ENCODE measurements at regions not wholly inside any gene's neighbourhood (a gene's known extent, or its start where the extent isn't known, plus 50 kb on each side); places are given as distances from the start of the nearest gene placed in this dataset.

DNA sequence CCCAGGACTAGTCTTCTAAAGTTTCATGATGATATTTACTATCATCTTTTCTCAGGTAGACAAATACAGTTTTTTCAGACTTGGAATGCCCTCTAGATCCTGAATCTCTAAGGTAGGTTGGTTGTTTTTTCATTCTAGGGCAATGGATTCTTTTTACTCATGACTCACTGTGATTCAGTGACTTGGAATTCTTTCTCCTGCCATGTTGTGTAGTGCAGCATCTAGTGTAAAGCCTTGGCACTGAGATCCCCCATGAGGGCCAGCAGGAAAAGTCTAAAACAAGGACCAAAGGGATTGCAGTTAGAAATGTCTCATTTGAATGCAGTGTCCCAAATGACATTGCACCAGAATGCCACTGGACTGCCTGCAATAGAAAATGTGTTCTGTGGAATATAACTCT is 430.4 kb downstream of the NEBL start:
- Histone ChIP-seq H3K4me3 (ENCODE audit: low read depth, low read length) (no peak overlapping the region), H3K27me3 (ENCODE audit: control insufficient read depth, insufficient read depth, low read length) (no peaks in the 10 kb centered on the region), H3K4me1 (ENCODE audit: control insufficient read depth, insufficient read depth, low read length) (no peaks in the 10 kb centered on the region), H3K27ac (ENCODE audit: low read depth, low read length) (no peak overlapping the region), H3K9ac (ENCODE audit: low read length) (no peak overlapping the region), H3K36me3 (ENCODE audit: control insufficient read depth, insufficient read depth, low read length) (no peaks in the 10 kb centered on the region), H3K9me3 (ENCODE audit: control insufficient read depth, insufficient read depth, low read depth, low read length) (peaks cover 22% of the 10 kb centered on the region)

DNA sequence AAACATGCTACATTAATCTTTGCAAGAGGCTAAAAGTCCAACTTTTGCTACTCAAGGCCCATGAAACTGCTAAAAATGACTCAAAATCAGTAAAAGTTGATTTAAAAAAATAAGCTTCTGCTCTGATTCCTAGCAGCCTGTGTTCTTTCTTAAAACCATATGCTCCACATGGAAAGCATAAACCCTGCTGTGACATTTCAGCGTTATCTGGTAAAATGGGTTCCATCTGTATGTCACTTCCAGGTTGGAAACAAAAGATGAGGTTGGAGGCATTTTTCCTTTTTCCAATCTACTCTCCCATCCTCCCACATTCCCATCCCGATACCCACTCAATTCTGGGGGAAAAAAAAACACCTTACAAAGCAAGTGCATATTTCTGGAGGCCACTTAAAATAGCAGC is 439.5 kb downstream of the NEBL start:
- no peaks in the 10 kb centered on the region; the same call in 1 of the 2 replicates for H3K4me1 ChIP-seq (ENCODE audit: control insufficient read depth, insufficient read depth, low read length)
- H3K4me3 ChIP-seq (ENCODE audit: low read depth, low read length), result no peak overlapping the region
- H3K9me3 ChIP-seq (ENCODE audit: control insufficient read depth, insufficient read depth, low read depth, low read length), result no peaks in the 10 kb centered on the region
- H3K36me3 ChIP-seq (ENCODE audit: control insufficient read depth, insufficient read depth, low read length), result no peaks in the 10 kb centered on the region
- no peak overlapping the region for H3K27ac ChIP-seq (ENCODE audit: low read depth, low read length)
- H3K9ac ChIP-seq (ENCODE audit: low read length), result no peak overlapping the region
- H3K27me3 ChIP-seq (ENCODE audit: control insufficient read depth, insufficient read depth, low read length), result no peaks in the 10 kb centered on the region

DNA sequence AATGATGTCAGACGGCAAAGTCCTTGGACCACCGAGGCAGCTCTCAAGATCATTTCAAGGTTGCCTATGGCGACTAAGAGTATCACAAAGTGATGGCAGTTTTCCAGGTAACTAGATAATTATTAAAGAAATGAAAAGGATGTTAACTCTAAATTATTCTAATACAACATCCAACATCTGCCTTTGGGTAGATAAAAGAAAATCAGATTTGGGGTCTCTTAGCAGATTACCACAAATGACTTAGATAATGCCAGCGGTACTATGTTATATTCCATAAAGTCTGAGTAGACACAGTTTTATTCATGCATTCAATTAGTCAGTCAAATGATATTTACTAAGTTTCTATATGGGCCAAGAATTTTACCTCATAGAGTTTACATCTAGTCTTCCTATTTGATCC is 441.3 kb downstream of the NEBL start:
- Histone ChIP-seq H3K9ac (ENCODE audit: low read length) (no peak overlapping the region), H3K9me3 (ENCODE audit: control insufficient read depth, insufficient read depth, low read depth, low read length) (no peaks in the 10 kb centered on the region), H3K27ac (ENCODE audit: low read depth, low read length) (no peak overlapping the region), H3K36me3 (ENCODE audit: control insufficient read depth, insufficient read depth, low read length) (no peaks in the 10 kb centered on the region), H3K4me1 (ENCODE audit: control insufficient read depth, insufficient read depth, low read length) (no peaks in the 10 kb centered on the region; the same call in 1 of the 2 replicates), H3K4me3 (ENCODE audit: low read depth, low read length) (no peak overlapping the region), H3K27me3 (ENCODE audit: control insufficient read depth, insufficient read depth, low read length) (no peaks in the 10 kb centered on the region)

DNA sequence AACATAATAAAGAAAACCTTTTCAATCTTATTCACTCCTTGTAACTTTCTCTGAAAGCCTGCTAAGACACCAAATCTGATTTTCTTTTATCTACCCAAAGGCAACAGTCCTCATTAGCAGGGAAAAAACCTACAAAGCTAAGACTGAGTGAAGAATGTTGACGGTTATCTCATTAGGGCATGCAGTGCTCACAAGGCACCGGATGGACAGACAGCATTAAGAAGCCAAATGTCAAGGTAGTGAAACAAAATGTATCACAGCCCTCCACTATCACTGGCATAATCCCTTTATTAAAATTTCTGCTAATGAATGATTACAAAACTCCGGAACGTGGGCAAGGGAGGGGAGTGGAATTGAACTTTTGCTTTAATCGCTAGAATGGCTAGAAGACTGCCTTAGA is 442.8 kb downstream of the NEBL start:
- no peak overlapping the region for H3K4me3 ChIP-seq (ENCODE audit: low read depth, low read length)
- H3K27me3 ChIP-seq (ENCODE audit: control insufficient read depth, insufficient read depth, low read length), result no peaks in the 10 kb centered on the region
- no peaks in the 10 kb centered on the region; the same call in 1 of the 2 replicates for H3K4me1 ChIP-seq (ENCODE audit: control insufficient read depth, insufficient read depth, low read length)
- no peak overlapping the region for H3K27ac ChIP-seq (ENCODE audit: low read depth, low read length)
- H3K9me3 ChIP-seq (ENCODE audit: control insufficient read depth, insufficient read depth, low read depth, low read length), result no peaks in the 10 kb centered on the region
- no peak overlapping the region for H3K9ac ChIP-seq (ENCODE audit: low read length)
- H3K36me3 ChIP-seq (ENCODE audit: control insufficient read depth, insufficient read depth, low read length), result no peaks in the 10 kb centered on the region

DNA sequence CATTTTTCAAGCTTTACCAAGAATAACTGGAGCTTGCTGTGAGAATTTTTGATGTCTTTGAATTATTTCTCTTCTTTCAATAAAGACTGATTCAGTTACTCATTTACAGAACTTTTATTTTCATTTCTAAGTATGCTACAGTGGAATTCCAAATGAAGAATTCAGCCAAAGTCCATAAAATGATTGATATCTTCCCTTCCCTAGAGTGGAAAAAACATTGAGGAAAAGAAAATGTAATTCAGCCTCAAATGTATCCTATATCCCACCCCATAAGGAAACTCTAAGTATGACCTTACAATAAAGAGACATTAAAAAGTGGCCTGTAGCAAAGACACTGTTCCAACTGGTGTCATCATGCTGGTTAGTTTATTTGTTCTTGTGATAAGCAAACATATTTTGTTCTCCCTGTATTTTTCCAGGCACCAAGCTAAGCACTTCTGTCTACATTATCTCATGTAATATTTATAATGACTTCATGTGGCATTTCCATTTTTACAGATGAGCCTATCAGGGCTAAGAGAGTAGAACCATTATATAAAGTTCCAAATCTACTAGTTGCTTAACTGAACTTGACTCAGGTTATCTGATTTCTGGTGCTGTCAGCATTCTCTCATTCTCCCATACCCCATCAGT is 450.4 kb downstream of the NEBL start:
- no peaks in the 10 kb centered on the region for H3K27me3 ChIP-seq (ENCODE audit: control insufficient read depth, insufficient read depth, low read length)
- peaks cover 15% of the 10 kb centered on the region for H3K4me1 ChIP-seq (ENCODE audit: control insufficient read depth, insufficient read depth, low read length)
- H3K9me3 ChIP-seq (ENCODE audit: control insufficient read depth, insufficient read depth, low read depth, low read length), result peaks cover 3% of the 10 kb centered on the region; the same call in 1 of the 2 replicates

DNA sequence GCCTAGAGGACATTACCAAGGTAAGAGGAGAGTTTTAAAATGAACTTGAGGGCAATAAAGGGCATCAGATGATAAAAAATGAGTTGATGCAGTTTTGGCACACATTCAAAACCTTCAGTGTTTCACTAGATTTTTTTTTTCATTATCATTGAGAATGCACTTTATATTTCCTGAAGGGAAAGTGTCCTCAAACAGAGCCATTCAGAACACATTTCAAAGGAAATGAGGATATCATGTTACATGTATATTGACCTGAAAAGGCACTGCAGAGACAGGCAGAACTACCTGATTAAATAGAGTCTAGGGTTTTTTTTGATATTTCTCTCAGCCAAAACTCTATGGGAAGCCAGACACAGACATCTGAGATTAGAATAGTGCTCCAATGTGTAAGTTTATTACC is 454.0 kb downstream of the NEBL start:
- H3K4me3 ChIP-seq (ENCODE audit: low read depth, low read length), result no peak overlapping the region
- H3K27ac ChIP-seq (ENCODE audit: low read depth, low read length), result no peak overlapping the region
- H3K9ac ChIP-seq (ENCODE audit: low read length), result no peak overlapping the region
- peaks cover 8% of the 10 kb centered on the region; the same call in 1 of the 2 replicates for H3K9me3 ChIP-seq (ENCODE audit: control insufficient read depth, insufficient read depth, low read depth, low read length)
- H3K36me3 ChIP-seq (ENCODE audit: control insufficient read depth, insufficient read depth, low read length), result no peaks in the 10 kb centered on the region
- H3K4me1 ChIP-seq (ENCODE audit: control insufficient read depth, insufficient read depth, low read length), result peaks cover 19% of the 10 kb centered on the region
- no peaks in the 10 kb centered on the region for H3K27me3 ChIP-seq (ENCODE audit: control insufficient read depth, insufficient read depth, low read length)

More for the DNA sequence above, 450.4 kb downstream of the NEBL start:
- no peak overlapping the region for H3K27ac ChIP-seq (ENCODE audit: low read depth, low read length)
- H3K9ac ChIP-seq (ENCODE audit: low read length), result no peak overlapping the region
- no peak overlapping the region for H3K4me3 ChIP-seq (ENCODE audit: low read depth, low read length)
- H3K36me3 ChIP-seq (ENCODE audit: control insufficient read depth, insufficient read depth, low read length), result no peaks in the 10 kb centered on the region

DNA sequence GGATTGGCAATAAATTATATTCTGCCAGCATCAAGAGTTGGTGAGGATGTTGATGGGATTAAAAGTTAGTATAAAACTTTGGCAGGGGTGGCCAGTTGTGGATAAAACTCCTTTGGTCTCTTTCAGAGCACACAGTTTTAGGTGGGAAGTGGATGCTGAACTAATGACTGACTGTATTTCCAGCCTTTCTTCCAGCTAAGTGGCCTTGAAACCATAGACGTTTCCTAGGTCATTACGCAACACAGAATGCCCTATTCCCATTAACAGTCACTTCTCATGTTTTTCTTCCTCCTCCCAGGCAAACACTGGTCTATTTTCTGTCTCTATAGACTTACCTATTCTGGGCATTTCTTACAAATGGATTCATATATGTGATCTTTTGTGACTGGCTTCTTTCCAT is 467.4 kb downstream of the NEBL start:
- H3K27ac ChIP-seq (ENCODE audit: low read depth, low read length), result no peak overlapping the region
- H3K9me3 ChIP-seq (ENCODE audit: control insufficient read depth, insufficient read depth, low read depth, low read length), result peaks cover 28% of the 10 kb centered on the region
- no peak overlapping the region for H3K9ac ChIP-seq (ENCODE audit: low read length)
- H3K27me3 ChIP-seq (ENCODE audit: control insufficient read depth, insufficient read depth, low read length), result no peaks in the 10 kb centered on the region
- no peak overlapping the region for H3K4me3 ChIP-seq (ENCODE audit: low read depth, low read length)
- no peaks in the 10 kb centered on the region for H3K4me1 ChIP-seq (ENCODE audit: control insufficient read depth, insufficient read depth, low read length)
- H3K36me3 ChIP-seq (ENCODE audit: control insufficient read depth, insufficient read depth, low read length), result no peaks in the 10 kb centered on the region

DNA sequence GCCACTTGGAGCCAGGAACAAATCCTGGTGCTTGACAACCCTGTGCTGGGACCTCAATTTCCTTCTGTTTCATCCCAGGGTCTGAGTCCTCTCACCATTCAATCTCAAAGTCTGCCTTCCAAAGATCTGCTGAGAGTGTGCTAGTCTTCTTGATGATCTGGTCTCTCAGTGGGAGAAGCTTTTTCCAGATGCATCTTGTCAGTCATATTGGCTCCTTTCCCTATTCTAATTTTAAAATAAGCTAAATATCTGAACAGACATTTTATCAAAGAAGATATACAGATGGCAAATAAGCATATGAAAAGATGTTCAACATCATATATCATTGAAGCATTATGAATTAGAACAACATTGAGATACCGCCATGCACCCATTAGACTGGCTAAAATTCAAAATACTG is 469.3 kb downstream of the NEBL start:
- Histone ChIP-seq H3K4me3 (ENCODE audit: low read depth, low read length) (no peak overlapping the region), H3K27ac (ENCODE audit: low read depth, low read length) (no peak overlapping the region), H3K27me3 (ENCODE audit: control insufficient read depth, insufficient read depth, low read length) (no peaks in the 10 kb centered on the region), H3K36me3 (ENCODE audit: control insufficient read depth, insufficient read depth, low read length) (no peaks in the 10 kb centered on the region), H3K4me1 (ENCODE audit: control insufficient read depth, insufficient read depth, low read length) (no peaks in the 10 kb centered on the region), H3K9ac (ENCODE audit: low read length) (no peak overlapping the region), H3K9me3 (ENCODE audit: control insufficient read depth, insufficient read depth, low read depth, low read length) (peaks cover 28% of the 10 kb centered on the region)

DNA sequence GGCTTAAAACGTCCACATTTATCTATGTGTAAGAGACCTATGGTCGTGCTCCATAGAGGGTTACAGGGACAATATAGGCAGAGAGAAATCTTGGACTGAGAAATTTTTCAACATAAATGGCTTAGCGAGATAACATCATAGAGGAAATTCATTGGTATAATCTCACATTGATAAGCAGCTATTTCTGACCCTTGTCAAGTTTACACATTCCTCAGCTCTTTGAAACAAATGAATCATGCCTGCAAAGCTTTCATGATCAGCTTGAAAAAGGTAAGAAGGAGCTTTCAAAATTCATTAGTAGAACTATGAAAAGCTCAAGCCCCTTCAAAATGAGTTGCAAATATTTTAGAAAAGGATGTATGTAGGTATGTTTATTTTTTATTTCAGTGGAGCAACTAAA is 478.8 kb downstream of the NEBL start:
- Histone ChIP-seq H3K36me3 (ENCODE audit: control insufficient read depth, insufficient read depth, low read length) (no peaks in the 10 kb centered on the region), H3K9ac (ENCODE audit: low read length) (no peak overlapping the region), H3K9me3 (ENCODE audit: control insufficient read depth, insufficient read depth, low read depth, low read length) (peaks cover 10% of the 10 kb centered on the region; the same call in 1 of the 2 replicates), H3K4me3 (ENCODE audit: low read depth, low read length) (no peak overlapping the region), H3K4me1 (ENCODE audit: control insufficient read depth, insufficient read depth, low read length) (peaks cover 7% of the 10 kb centered on the region; the same call in 1 of the 2 replicates), H3K27me3 (ENCODE audit: control insufficient read depth, insufficient read depth, low read length) (no peaks in the 10 kb centered on the region), H3K27ac (ENCODE audit: low read depth, low read length) (no peak overlapping the region)

DNA sequence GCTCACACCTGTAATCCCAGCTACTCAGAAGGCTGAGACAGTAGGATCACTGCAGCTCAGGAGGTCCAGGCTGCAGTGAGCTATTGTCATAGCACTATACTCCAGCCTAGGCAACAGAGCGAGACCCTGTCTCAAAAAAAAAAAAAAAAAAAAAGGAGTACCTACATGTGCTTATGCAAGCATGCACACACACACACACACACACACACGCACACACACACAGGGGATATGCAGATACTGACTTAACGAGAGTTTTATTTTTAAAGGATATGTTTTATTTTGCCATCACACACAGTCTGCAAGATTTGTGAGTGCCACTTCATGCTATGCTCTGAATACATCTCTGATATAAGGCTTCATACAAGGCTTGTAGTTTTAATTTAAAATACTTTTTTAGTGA is 479.3 kb downstream of the NEBL start:
- Histone ChIP-seq H3K9ac (ENCODE audit: low read length) (no peak overlapping the region), H3K27me3 (ENCODE audit: control insufficient read depth, insufficient read depth, low read length) (no peaks in the 10 kb centered on the region), H3K9me3 (ENCODE audit: control insufficient read depth, insufficient read depth, low read depth, low read length) (peaks cover 10% of the 10 kb centered on the region; the same call in 1 of the 2 replicates)

DNA sequence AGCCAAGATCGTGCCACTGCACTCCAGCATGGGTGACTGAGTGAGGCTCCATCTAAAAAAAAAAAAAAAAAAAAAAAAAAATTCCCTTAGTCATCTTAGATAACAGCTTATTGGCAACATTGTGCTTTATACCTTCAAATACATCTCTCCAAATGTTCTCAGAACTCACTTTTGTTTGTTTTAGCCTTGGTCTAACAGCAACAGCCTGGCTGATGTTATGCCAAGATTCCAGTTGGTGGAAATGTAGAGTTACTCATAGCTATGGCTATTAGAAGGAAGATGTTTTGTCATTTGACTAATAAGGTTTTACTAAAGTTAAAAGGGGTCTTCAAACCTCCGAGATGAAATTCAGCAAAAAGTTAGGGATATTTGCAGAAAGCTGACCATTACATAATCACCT is 481.4 kb downstream of the NEBL start:
- H3K36me3 ChIP-seq (ENCODE audit: control insufficient read depth, insufficient read depth, low read length), result no peaks in the 10 kb centered on the region
- peaks cover 4% of the 10 kb centered on the region; the same call in 1 of the 2 replicates for H3K9me3 ChIP-seq (ENCODE audit: control insufficient read depth, insufficient read depth, low read depth, low read length)
- H3K9ac ChIP-seq (ENCODE audit: low read length), result no peak overlapping the region
- H3K27ac ChIP-seq (ENCODE audit: low read depth, low read length), result no peak overlapping the region
- no peaks in the 10 kb centered on the region for H3K27me3 ChIP-seq (ENCODE audit: control insufficient read depth, insufficient read depth, low read length)
- no peak overlapping the region for H3K4me3 ChIP-seq (ENCODE audit: low read depth, low read length)
- peaks cover 7% of the 10 kb centered on the region; the same call in 1 of the 2 replicates for H3K4me1 ChIP-seq (ENCODE audit: control insufficient read depth, insufficient read depth, low read length)

More for the DNA sequence above, 479.3 kb downstream of the NEBL start:
- H3K36me3 ChIP-seq (ENCODE audit: control insufficient read depth, insufficient read depth, low read length), result no peaks in the 10 kb centered on the region
- peaks cover 7% of the 10 kb centered on the region; the same call in 1 of the 2 replicates for H3K4me1 ChIP-seq (ENCODE audit: control insufficient read depth, insufficient read depth, low read length)
- no peak overlapping the region for H3K27ac ChIP-seq (ENCODE audit: low read depth, low read length)
- H3K4me3 ChIP-seq (ENCODE audit: low read depth, low read length), result no peak overlapping the region
